HL-60 (cell line): ENCODE measurements at regions not wholly inside any gene's neighbourhood (a gene's known extent, or its start where the extent isn't known, plus 50 kb on each side); places are given as distances from the start of the nearest gene placed in this dataset.

Experiments used
- POLR2AphosphoS5 ChIP-seq: IDR thresholded peaks from 2 replicates; pipeline ENCODE4 v1.6.1; 2012; ENCODE audit warnings: low read depth
- TF ChIP-seq, protein P1 (sequence below): IDR thresholded peaks from one replicate; pipeline ENCODE4 v1.5.1; 2011; ENCODE audit warnings: low read length, control low read depth, inconsistent platforms; ENCODE audit not compliant: insufficient read depth
- TF ChIP-seq, protein P2 (sequence below): IDR thresholded peaks from 2 replicates; pipeline ENCODE4 v1.6.1; 2012; ENCODE audit warnings: low read depth; ENCODE audit not compliant: insufficient replicate concordance

DNA sequence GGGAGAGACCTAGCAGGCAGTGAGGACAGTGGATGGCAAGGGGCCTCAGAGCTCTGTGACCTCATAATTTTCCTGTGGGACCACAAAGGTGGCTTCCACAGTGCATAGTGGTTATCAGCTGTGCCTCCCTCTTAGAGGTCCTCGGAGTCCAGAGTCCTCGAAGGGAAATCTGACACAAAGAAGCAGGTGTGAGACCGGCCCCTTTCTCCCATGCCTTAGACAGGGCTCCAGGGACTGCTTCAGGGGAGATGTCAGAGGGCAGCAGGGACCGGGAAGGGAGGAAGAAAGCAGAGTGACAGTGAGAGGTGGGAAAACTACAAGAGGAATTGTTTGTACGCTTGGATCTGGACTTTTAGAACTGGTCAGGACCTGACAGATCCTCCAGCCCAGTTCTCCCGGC lies 66.3 kb downstream of the BAMBI start:
- TF ChIP-seq, protein P1, sequence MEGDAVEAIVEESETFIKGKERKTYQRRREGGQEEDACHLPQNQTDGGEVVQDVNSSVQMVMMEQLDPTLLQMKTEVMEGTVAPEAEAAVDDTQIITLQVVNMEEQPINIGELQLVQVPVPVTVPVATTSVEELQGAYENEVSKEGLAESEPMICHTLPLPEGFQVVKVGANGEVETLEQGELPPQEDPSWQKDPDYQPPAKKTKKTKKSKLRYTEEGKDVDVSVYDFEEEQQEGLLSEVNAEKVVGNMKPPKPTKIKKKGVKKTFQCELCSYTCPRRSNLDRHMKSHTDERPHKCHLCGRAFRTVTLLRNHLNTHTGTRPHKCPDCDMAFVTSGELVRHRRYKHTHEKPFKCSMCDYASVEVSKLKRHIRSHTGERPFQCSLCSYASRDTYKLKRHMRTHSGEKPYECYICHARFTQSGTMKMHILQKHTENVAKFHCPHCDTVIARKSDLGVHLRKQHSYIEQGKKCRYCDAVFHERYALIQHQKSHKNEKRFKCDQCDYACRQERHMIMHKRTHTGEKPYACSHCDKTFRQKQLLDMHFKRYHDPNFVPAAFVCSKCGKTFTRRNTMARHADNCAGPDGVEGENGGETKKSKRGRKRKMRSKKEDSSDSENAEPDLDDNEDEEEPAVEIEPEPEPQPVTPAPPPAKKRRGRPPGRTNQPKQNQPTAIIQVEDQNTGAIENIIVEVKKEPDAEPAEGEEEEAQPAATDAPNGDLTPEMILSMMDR: no peak
- no peak for TF ChIP-seq POLR2AphosphoS5
- TF ChIP-seq, protein P2, sequence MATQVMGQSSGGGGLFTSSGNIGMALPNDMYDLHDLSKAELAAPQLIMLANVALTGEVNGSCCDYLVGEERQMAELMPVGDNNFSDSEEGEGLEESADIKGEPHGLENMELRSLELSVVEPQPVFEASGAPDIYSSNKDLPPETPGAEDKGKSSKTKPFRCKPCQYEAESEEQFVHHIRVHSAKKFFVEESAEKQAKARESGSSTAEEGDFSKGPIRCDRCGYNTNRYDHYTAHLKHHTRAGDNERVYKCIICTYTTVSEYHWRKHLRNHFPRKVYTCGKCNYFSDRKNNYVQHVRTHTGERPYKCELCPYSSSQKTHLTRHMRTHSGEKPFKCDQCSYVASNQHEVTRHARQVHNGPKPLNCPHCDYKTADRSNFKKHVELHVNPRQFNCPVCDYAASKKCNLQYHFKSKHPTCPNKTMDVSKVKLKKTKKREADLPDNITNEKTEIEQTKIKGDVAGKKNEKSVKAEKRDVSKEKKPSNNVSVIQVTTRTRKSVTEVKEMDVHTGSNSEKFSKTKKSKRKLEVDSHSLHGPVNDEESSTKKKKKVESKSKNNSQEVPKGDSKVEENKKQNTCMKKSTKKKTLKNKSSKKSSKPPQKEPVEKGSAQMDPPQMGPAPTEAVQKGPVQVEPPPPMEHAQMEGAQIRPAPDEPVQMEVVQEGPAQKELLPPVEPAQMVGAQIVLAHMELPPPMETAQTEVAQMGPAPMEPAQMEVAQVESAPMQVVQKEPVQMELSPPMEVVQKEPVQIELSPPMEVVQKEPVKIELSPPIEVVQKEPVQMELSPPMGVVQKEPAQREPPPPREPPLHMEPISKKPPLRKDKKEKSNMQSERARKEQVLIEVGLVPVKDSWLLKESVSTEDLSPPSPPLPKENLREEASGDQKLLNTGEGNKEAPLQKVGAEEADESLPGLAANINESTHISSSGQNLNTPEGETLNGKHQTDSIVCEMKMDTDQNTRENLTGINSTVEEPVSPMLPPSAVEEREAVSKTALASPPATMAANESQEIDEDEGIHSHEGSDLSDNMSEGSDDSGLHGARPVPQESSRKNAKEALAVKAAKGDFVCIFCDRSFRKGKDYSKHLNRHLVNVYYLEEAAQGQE: no peak
